Kidney epithelial cell (primary cell): ENCODE measurements at regions not wholly inside any gene's neighbourhood (a gene's known extent, or its start where the extent isn't known, plus 50 kb on each side); places are given as distances from the start of the nearest gene placed in this dataset.

Source experiments
- DNase-seq: peaks from one replicate; pipeline ENCODE4 v3.0.0-alpha.2; 2010; ENCODE audit warnings: low read depth
- H3K27me3 ChIP-seq: 2 replicates; pipeline ENCODE4 v1.6.0; 2011; ENCODE audit warnings: low read length; ENCODE audit not compliant: control insufficient read depth, insufficient read depth
- H3K36me3 ChIP-seq: 2 replicates; pipeline ENCODE4 v1.5.1; 2011; ENCODE audit warnings: low read length; ENCODE audit not compliant: control insufficient read depth, insufficient read depth
- H3K4me3 ChIP-seq: 2 replicates; pipeline ENCODE4 v1.5.1; 2011; ENCODE audit warnings: low read depth, mild to moderate bottlenecking, control low read depth, low read length
- CTCF ChIP-seq: IDR thresholded peaks from 2 replicates; pipeline ENCODE4 v1.5.1; 2011; ENCODE audit warnings: mild to moderate bottlenecking, moderate library complexity, low read length, control low read depth, inconsistent platforms; ENCODE audit not compliant: insufficient read depth, poor library complexity, severe bottlenecking

GRCh38 chr16:9371713-9372448 lies 280.4 kb downstream of the HAPSTR1 start:
- DNase-seq: no peak
- no peaks in the 10 kb centered on the region for H3K27me3 ChIP-seq
- H3K4me3 ChIP-seq: no peak overlapping the region
- TF ChIP-seq CTCF: no peak
- H3K36me3 ChIP-seq: no peaks in the 10 kb centered on the region

GRCh38 chr16:9372934-9373890 lies 281.8 kb downstream of the HAPSTR1 start:
- Histone ChIP-seq H3K4me3 (no peak overlapping the region), H3K27me3 (no peaks in the 10 kb centered on the region), H3K36me3 (no peaks in the 10 kb centered on the region)
- no peak for TF ChIP-seq CTCF
- no peak for DNase-seq

- no peaks in the 10 kb centered on the region for H3K36me3 ChIP-seq
- TF ChIP-seq CTCF: no peak
- no peak for DNase-seq
These were observed 282.6 kb downstream of the HAPSTR1 start for GRCh38 chr16:9374061-9374460.

GRCh38 chr16:9378876-9379275 lies 287.4 kb downstream of the HAPSTR1 start:
- DNase-seq: no peak
- H3K36me3 ChIP-seq: no peaks in the 10 kb centered on the region
- TF ChIP-seq CTCF: no peak
- H3K4me3 ChIP-seq: no peak overlapping the region
- no peaks in the 10 kb centered on the region for H3K27me3 ChIP-seq

More at GRCh38 chr16:9374061-9374460, 282.6 kb downstream of the HAPSTR1 start:
- Histone ChIP-seq H3K27me3 (no peaks in the 10 kb centered on the region), H3K4me3 (no peak overlapping the region)

- DNase-seq: no peak
- no peak for TF ChIP-seq CTCF
- Histone ChIP-seq H3K27me3 (no peaks in the 10 kb centered on the region), H3K4me3 (no peak overlapping the region), H3K36me3 (no peaks in the 10 kb centered on the region)
These were observed 288.8 kb downstream of the HAPSTR1 start for GRCh38 chr16:9380221-9380620.
